ENCODE measurements at regions not wholly inside any gene's neighbourhood (a gene's known extent, or its start where the extent isn't known, plus 50 kb on each side); places are given as distances from the start of the nearest gene placed in this dataset.

DNA sequence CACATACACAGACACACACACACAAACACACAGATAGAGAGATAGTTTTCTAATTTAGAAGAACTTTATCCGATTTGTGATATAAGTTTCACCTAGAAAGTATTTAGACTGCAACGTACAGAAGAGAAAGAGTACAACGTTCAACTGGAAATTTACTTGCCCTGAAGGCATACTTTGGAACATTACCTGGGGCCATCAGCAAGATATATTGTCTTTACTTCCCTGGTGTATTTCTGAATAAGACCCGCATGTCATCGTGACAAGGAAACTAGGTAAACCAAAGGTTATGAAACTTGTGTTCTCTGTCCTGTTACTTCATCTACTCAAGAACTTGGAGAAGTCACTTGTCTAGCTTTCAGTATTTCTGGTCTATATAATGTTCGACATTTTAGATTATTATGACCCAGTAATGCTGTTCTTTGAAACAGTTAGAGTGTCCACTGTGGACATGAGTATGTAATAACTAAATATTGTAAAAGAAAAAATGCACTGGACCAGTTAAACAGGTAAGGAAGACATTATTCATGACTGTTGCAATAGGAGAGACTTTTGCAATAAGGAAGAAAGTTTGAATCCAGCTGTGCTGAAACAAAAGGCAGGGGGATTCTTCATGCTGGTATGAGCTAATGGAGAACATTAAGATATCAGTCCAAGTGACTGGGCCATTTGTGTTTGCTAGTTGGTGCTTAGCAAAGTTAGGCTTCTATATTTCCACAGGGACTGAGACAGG, 1791.1 kb downstream of the MAT2B start:
- TF ChIP-seq, protein P1, sequence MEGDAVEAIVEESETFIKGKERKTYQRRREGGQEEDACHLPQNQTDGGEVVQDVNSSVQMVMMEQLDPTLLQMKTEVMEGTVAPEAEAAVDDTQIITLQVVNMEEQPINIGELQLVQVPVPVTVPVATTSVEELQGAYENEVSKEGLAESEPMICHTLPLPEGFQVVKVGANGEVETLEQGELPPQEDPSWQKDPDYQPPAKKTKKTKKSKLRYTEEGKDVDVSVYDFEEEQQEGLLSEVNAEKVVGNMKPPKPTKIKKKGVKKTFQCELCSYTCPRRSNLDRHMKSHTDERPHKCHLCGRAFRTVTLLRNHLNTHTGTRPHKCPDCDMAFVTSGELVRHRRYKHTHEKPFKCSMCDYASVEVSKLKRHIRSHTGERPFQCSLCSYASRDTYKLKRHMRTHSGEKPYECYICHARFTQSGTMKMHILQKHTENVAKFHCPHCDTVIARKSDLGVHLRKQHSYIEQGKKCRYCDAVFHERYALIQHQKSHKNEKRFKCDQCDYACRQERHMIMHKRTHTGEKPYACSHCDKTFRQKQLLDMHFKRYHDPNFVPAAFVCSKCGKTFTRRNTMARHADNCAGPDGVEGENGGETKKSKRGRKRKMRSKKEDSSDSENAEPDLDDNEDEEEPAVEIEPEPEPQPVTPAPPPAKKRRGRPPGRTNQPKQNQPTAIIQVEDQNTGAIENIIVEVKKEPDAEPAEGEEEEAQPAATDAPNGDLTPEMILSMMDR (conservative IDR thresholded peaks at IDR 0.05; ENCODE audit: low read depth, low read length) = no peak
- no peak overlapping the region for H3K4me3 ChIP-seq (ENCODE audit: low read length)
- DNase-seq (ENCODE audit: low read depth) = no peak

DNA sequence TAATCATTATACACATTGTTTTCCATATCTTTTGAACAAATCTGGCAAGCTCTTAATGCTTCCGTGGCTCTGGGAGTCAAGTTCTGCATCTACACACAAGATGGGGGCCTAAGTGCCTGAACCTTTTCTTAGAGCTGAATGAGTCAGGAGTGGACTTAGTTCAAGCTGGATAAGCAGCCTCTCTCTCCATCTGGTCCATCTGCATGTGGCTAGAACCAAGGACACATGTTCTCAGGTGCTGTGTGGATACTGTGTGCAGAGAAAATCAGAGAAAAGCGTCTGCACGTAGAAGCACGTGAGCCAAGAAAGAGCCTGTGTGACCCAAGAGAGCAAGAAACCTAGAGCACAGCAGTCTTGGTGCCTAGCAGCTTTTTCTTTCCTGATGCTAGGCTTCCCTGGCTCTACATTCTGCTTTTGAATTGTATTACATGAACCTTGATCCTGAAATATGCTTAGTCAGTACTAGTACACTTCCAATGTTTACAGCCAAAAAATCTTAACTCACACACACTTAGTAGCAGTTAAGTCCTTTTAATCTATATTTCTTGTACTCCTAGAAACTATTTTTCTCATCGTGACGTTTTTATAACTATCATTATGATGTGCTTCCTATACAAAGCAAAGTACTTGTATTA, 1798.9 kb downstream of the MAT2B start:
- no peak for DNase-seq (ENCODE audit: low read depth)
- H3K4me3 ChIP-seq (ENCODE audit: low read length) = no peak overlapping the region
- TF ChIP-seq, protein P1 (conservative IDR thresholded peaks at IDR 0.05; ENCODE audit: low read depth, low read length) = no peak

DNA sequence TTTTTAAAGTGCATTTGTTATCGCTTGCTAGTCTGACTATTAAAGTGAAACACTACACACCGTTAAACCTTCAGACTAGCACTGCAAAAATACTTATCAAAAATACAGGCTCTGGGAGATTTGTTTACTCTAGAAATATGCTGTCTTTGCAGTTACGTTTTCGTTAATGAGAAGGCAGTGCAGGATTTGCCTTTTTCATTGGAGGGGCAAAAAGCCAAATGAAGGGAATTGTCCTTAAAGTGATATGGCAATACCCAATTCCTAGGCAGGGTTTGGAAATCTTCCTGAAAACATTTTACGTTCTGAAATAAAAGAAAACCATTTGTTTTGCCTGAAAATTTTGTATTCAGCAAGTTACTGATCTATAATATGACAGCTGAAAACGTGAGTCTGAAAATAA, 1800.2 kb downstream of the MAT2B start:
- no peak for DNase-seq (ENCODE audit: low read depth)
- TF ChIP-seq, protein P1 (conservative IDR thresholded peaks at IDR 0.05; ENCODE audit: low read depth, low read length) = no peak
- H3K4me3 ChIP-seq (ENCODE audit: low read length) = no peak overlapping the region

DNA sequence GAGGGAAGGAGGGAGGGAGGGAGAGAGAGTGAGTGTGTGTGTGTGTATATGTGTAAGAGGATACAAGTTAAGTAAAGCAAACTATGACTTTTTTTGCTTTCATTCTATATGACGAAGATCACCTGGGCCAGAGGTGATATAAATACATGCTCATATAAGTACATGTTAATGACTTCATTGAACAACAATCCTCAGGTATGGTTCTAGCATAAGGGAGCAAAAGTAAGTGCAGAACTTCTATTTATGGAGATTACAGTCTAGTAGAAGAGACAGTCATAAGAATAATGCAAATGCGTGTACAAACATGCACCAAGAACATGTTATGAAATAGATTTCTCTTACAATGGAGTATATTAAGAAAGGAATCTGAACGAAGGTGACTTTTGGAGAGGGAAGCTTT, 1804.0 kb downstream of the MAT2B start:
- TF ChIP-seq, protein P1 (conservative IDR thresholded peaks at IDR 0.05; ENCODE audit: low read depth, low read length) = no peak
- no peak for DNase-seq (ENCODE audit: low read depth)
- no peak overlapping the region for H3K4me3 ChIP-seq (ENCODE audit: low read length)

DNA sequence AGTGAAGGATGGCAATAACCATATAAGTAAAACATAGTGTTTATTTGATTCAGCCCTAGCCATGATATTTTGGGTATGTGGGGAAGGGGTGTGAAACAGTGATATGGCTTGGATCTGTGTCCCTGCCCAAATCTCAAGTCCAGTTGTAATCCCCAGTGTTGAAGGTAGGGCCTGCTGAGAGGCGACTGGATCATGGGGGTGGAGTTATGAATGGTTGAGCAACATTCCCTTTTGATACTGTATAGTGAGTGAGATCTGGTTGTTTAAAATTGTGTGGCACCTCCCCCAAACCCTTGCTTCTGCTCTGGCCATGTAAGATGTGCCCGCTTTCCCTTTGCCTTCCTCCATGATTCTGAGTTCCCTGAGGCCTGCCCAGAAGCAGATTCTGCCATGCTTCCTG, 1804.6 kb downstream of the MAT2B start:
- no peak for DNase-seq (ENCODE audit: low read depth)
- TF ChIP-seq, protein P1 (conservative IDR thresholded peaks at IDR 0.05; ENCODE audit: low read depth, low read length) = no peak
- no peak overlapping the region for H3K4me3 ChIP-seq (ENCODE audit: low read length)

DNA sequence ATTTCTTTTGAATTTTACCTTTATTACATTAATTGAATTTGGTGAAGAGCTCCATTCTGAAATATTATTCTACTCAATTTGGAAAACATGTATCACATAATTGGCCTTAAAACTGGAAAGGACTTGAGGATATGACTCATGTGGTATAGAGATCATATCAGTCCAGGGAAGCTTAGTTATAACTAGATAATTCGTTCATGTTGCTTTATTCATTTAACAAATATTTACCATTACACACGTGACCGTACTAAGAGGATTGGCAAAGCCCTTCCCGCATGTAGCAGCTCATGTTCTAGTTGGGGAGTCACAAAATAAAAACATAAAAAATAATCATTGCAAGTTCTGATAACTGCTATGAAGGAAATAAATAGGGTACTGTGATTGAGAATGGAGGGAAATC, 1816.5 kb downstream of the MAT2B start:
- DNase-seq (ENCODE audit: low read depth) = peak; percentile 81
- TF ChIP-seq, protein P1 (conservative IDR thresholded peaks at IDR 0.05; ENCODE audit: low read depth, low read length) = no peak
- H3K4me3 ChIP-seq (ENCODE audit: low read length) = no peak overlapping the region

DNA sequence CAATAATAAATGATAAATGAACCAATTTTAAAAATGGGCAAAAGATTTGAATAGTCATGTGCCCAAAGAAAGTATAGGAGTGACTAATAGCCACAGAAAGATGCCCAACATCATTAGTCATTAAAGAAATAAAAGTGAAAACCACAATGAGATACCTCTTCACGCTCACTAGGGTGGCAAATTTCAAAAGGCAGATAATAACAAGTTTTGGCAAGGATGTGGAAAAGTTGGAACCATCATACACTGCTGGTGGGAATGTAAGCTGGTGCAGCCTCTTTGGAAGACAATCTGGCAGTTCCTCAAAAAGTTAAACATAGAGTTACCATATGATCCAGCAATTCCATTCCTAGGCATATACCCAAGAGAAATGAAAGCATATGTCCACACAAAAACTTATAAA, 1819.8 kb downstream of the MAT2B start:
- TF ChIP-seq, protein P1 (conservative IDR thresholded peaks at IDR 0.05; ENCODE audit: low read depth, low read length) = no peak
- no peak for DNase-seq (ENCODE audit: low read depth)
- no peak overlapping the region for H3K4me3 ChIP-seq (ENCODE audit: low read length)
